Dedifferentiated amniotic fluid mesenchymal stem cell (primary cell): ENCODE measurements at regions not wholly inside any gene's neighbourhood (a gene's known extent, or its start where the extent isn't known, plus 50 kb on each side); places are given as distances from the start of the nearest gene placed in this dataset.

Experiments used
- DNase-seq: peaks from one replicate; pipeline ENCODE4 v3.0.0-alpha.2; 2016; ENCODE audit errors: extremely low spot score

DNA sequence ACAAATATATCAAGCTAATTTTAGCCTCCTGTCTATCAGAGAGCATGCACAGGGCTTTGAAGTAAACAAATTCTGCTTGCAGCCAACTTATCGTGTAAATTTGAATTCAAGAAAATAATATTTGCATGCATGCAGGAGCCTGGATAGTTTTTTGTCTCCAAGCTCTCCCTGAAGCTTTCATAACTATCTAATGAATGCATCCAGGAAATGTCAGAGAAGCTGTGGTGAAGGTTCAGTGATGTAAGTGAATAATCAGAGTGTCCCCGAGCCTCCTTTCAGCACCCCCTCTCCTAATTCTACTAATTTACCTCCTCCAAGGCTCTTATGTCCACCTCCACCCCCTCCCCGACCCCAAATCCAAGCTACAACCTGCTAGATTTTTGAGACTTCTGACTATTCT lies 172.0 kb upstream of the ZNF32 start:
- no peak for DNase-seq

DNA sequence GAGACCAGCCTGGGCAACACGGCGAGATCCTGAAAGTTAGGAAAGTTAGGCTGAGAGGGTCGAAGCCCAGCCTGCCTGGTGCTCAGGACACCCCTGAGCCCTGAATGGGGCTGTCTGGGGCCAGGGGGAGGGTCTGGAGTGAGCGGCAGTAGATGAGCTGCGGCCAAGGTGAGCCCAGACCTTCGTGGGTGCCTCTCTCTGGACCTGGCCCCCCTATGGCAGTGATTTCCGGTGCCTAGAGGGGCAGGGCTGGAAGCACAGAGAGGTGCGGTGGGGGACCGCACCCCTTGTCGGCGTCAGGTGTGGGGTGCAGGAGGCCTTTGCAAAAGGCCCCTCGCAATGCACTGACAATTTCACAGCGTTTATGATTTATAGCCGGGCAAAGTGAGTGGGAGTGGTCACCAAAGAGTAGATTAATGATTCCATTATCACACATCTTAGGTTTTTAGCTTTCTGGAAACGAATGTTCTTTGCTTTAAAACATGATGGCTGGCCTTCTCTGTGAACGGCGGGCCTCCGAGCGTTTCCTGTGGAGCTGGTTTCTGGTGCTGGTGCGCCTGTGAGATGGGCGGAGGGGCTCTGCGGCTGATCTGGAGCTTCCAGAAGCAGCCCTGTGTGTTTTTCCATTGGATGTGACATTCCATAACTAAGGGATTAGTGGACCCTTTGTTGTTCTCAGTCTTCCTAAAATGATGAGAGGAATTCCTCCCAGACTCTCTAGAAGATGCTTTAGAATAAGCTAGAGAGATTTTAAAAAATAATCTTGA lies 171.0 kb upstream of the ZNF32 start:
- no peak for DNase-seq

DNA sequence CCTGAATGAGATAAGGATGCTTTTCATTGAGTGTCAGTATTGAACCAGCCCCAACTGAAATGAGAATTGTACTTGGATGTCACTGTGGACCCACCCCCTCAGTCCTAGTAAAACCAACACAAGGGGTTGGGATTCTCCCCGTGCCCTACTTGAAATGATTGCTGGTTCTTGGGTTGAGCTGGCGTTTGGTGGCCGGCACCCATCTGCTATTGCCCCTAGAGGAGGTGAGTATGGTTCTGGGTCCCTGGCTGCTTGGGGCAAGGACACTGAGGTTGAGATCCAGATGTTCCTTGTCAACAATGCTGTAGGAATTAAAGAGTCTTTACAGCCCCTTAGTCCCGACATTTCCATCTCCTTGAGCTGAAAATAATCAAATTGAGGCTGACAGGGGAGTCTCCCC lies 170.0 kb upstream of the ZNF32 start:
- DNase-seq = no peak

DNA sequence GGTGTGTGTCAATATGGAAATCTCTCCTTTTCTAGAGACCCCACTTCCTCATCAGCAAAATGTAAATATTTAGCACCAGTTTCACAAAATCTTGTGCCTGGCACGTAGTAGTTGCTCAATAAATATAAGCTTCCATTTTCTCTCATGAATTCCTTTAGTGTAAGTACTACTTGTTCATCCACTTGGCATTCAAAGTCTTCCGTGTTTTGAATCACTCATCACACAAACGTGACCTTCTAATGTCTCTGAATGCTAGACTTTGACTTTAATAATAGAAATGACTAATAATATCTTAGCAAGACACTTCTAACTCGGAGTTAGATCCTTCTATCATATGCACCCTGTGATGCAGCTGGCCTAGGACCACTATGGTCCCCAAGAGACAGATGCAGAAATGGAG lies 168.7 kb upstream of the ZNF32 start:
- DNase-seq = no peak

DNA sequence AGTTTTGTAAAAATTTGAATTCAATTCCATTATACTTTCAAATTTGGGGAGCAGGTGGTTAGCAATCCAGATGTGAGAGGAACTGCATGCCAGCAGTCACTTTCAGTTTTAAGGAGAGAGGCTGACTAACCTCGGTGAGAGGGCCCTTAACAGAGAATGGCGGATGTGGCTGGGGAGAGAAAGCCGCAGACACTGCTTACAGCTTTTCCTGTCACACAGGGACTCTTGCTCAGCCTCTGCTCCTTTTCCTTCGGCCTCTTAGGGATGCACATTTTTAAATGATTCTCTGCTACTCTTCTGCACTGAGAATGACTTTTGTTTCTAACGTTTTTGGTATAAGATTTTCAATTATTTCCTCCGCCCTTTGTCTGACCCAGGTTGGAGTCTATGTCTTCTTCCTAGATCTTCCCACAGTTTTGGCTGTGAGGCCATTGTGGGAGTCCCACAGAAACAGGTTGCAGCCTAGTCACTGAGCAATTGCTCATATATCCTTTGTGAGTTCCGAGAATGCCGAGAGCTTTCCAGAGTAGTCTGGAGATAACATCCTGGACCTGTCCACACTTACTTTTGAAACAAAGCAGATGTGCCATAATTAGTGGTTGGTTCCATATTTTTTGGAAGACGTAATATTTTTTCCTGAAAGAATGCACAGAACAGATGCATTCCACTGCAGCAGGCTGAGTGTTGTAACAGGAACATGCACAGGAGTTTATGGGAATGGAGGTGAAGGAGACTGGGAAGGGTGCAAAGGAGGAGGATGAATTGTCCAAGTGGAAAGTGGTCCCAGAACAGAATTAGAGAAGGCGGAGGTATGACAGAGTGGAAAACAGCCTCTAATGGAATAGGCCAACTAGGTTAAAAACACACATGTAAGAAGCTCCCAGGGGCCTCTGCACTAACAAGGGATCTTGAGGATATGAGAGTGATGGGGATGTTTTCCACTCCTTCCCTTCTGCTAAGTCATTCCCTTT lies 168.0 kb upstream of the ZNF32 start:
- DNase-seq = peak; percentile 68

DNA sequence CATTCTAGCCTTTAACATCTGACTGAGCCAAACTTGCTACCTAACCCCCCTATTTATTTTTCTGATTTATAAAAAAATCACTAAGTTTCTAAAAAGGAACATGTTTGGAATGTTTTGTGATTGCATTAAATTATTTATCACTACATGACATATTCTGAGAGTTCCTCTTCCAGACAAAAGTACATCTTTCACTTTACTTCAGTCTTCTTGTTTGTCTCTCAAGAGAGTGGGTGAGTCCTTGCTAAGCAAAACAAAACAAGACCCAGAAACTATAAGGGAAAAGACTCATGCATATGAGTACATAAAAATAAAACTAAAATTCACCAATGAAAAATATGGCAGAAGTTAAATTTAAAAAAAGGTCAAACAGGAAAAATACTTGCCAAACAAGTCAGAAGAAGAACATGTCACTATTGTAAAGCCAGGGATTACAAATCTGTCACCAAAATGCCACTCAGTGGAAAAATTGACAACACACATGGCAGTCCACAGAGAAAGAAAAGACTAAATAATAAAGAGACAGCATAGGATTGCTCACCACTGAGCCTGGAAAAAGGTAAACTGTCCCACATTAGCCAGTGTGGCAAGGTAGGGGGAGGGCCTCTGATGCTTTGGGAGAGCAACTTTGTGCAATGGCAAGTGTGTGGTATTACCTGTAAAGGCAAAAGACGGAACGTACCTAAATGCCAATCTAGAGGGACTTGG lies 166.7 kb upstream of the ZNF32 start:
- DNase-seq = no peak

DNA sequence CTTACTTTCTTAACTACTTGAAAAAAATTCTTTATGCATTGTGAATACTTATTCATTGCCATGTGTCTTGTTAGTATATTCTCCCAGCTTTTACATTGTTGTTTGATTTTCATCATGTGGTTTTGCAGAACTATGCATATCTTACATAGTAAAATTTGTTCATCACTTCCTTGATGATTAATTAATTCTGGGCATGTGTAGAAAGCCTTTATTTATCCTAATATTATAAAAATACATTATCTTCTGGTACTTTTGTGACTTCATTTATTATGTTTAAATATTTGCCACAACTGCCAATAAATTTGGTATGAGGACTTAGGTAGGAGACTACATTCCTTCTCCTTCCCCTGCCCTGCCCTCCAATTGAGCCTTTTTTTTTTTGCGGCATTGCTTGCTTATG lies 166.0 kb upstream of the ZNF32 start:
- no peak for DNase-seq

DNA sequence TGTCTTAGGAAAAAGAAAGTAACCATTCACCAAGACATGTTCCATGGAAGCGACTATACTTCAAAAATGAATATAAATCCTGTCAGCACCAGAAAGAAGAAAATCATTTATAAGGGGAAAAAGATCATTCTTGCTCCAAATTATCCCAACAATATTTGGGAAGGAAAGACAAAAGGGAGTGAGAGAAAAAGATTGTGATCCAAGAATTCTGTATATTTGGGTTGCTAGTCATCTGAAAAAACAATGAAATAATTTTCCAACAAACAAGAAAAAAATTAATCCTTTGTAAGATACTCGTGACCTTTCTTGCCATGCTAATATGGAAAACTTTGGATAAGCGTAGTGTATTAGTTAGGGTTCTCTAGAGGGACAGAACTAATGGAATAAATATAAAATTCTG lies 163.2 kb upstream of the ZNF32 start:
- no peak for DNase-seq

DNA sequence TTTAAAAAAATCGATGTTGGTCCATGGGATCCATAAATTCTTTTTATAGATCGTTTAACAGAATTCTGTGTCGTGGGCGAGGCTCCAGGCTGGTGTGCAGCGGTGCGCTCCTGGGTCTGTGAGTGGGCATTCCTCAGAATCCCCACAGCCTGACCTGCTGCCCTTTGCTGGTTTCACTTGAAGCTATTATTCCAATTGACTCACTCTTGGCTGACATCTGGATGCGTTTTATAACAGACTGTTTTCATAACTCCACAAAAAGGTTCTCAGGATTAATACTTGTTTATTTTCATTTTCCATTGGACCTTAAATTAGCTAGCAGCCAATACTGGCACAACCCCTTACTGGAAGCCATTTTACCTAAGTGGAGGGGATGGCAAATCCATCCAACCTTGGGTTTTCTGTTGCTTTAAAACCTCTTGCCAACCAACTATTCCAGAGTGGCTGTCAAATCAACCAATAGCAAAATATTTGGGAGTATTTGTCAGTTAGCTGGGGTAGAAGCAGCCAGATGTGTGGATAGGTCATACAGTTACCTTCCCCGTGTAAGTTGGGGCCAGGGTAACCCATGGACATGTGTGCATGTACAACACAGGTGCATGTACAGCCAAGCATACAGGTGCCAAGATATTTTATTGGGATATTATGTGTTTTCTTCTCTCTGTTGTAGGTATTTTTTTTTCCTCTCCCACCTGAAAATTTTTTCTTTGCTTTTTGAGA lies 160.7 kb upstream of the ZNF32 start:
- peak; percentile 93 for DNase-seq

DNA sequence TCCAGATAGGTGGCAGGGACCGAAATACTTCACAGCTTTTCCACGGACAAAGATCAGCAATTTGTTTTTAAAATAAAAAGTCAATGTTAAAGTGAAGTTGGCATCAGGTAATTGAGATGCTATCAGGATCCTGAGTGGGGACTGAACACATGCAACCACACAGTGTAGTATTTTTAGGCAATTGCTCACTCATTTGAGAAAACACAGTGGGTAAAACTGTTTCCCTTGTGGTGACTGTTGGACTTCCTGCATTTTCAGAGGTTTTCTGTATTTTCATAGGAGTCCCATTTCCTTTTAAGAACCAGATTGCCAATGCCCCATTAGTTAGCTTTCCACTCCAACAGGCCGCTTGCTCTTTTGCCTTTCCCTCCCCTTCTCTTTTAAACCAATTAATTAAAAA lies 159.5 kb upstream of the ZNF32 start:
- DNase-seq = no peak

DNA sequence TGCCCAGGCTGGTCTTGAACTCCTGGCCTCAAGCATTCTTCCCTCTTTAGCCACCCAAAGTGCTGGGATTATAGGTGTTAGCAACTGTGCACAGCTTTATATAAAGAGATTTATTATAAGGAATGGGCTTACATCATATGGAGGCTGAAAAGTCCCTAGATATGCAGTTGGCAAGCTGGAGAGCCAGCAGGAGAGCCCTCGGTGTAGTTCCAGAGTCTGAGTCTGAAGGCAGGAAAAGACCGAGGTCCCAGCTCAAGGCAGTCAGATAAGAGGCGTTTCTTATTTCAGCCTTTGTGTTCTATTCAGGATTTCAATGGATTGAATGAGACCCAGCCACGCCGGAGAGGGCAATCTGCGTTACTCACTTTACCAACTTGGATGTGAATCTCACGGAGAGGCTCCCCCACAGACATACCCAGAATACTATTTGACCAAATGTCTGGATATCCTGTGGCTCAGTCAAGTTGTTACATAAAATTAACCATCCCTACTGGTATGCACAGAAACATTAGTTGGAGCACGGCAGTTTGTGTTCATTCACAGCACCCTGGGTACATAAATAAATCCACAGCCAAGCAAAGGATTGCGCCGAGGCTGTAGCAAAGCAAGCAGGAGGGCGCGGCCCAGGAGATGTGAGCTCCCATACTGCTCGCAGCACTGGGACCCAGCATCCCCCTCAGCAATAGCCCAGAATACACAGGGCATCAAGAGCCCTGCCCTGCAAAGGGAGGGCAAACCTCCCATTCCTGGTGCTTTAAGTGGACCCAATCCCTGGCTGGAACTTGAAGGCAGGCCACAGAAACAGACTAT lies 158.4 kb upstream of the ZNF32 start:
- no peak for DNase-seq

DNA sequence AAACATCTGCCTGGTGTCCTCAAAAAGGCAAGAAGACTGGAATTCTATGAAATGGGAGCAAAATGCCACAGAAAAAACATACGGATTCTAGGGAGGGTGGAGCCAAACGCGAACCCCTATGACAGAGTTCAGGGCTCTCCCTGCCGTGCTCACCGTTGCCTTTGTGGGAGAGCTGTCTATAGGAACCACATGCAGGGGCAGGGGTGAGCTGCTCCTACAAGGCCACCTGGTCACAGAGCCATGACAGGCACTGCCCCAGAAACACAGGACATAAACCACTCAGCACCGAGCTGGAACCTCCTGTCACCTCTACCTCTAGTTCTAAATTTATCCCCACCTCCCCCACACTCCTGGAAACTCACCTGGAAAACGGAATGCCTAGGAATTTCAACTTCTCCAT lies 155.1 kb upstream of the ZNF32 start:
- no peak for DNase-seq

DNA sequence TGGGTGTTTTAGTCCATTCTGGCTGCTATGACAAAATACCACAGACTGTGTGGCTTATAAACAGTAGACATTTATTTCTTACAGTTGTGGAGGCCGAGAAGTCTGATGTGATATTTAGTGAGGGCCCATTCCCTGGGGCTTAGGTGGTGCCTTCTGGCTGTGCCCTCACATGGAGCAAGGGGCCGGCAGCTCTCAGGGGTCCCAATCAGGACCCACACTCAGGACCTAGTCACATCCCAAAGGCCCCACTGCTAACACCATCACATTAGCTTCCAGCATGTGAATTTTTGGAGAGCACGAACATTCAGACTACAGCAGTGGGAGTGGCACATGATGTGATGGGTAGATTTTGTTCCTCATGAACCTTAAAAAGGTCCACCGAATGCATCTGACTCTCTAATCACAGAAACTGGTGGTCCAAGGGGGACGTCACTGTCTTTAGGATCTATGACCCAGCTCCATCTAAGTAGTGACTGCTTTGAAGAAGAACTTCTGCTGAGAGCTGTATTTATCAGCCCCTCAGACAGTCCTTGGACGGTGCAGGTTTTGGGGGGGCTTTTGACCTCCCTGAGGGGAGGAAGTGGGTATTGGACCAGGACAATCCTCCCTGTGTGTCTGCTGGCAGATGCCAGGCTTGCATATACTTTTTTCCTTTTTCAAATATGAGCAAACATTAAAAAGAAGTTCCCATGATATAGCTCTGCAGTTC lies 154.5 kb upstream of the ZNF32 start:
- DNase-seq = no peak

DNA sequence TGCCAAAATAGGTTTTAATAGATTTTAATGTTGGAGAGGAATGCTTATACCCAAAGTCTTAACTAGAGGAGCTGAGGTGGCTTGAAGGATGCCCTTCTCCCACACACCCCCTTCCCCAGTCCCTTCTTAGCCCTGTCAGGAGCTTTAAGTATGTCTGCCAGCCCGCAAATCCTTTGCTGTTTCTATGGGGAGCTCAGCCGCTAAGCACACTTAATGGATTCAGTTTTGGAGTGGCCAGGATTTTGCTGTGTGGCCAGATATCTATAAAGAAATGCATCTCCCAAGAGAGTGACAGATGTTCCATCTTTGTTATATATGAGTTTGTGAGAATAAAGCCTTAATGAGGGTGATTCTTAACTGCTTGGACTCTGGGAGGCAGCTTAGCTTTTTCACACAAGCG lies 152.9 kb upstream of the ZNF32 start:
- DNase-seq = no peak

DNA sequence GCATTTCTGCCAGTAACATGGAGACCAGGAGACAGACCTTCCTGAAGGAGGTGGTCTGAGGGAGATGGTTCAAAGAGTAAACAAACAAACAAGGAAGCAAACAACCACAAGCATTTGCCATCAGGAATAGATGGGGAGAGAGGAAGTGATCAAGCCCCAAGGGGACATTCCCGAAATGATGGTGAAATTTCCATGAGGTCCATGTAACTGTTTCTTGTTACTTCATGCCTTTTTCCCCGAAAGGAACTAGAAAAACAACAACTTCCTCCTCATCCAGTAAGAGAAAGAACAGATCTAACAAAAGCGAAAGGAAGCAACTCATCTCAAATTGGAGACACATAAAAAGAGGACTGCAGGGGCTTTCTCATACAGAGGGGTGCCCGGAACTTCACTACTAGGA lies 152.5 kb upstream of the ZNF32 start:
- no peak for DNase-seq

DNA sequence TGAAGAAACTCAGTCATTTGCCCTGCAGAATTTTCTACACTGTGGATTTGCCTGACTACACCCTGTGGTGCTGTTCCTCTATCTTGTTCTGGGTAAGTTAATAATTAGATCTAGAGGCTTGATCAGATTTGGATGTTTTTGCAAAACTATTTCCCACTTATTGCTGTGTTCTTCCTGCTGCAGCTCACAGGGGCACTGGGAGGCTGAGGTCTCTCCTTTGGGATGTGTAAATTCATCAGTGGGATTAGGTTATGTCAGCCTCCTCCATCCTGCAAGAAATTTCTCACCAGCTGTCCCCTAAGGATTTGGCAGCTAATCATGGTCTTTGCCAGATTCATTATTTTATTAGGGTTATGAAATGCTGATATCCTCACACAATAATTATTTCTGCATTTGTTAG lies 148.1 kb upstream of the ZNF32 start:
- DNase-seq = no peak

DNA sequence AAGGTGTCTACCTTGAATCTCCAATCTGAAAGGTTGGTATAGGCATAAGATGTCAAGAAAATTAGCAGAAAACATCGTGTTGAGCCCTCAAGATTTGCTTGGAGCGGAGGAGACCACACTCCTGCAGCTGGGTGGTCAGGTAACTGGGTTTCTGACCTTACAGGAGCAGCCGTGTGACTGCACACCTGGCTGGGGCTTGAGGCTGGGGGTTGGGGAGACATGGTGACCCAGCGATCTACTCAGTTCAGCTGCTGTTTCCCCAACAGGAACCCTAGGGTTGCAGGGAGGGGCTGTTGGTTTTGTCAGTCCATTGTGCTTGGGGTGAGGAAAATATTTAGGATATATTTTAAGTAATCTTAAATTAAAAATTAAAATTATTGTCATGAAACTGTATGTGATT lies 147.0 kb upstream of the ZNF32 start:
- no peak for DNase-seq

DNA sequence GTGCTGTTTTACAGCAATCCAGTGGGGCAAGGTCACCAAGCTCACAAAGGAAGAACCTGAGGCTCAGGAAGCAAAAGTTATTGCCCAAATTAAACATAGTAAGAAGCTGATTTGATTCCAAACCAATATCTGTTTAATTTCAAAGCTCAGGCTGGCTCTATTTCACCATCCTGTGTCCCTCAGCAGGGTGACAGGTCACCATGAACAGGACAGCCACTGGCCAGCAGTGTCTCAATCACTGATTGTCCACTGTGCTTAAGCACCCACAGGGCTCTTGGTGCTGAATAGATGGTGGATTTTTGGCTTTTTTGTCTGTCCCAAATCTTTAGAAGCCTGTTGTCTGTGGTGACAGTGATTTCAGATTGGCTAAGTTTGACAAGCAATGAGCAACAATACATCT lies 146.4 kb upstream of the ZNF32 start:
- no peak for DNase-seq

DNA sequence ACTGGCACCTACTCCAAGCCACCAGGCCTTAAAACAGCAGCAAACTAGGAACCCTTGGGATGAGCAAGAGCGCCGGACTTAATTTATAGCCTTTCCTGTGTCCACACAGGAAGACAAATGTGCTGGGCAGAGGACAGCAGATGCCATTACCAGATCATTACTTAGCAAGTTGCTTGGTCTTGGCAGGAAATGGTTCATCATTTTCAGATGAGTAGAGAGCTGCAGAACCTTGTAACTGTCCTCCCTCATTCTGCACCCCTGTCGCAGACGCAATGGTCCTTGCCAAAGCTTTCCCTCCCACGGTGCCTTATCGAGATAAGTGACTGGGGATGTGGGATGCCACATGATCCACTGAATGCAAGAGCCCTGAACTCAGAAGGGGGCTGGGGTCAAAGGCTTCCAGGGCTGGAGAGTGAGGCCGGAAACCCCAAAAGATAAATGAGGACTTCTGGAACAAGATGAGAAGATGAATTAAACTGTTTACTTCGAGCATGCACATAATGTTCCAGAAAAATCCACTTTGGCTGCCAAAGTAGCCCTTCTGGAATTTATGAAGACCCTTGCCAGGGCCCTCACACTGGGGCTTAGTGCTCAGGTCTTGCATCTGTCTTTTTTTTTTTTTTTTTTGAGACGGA lies 145.6 kb upstream of the ZNF32 start:
- no peak for DNase-seq

DNA sequence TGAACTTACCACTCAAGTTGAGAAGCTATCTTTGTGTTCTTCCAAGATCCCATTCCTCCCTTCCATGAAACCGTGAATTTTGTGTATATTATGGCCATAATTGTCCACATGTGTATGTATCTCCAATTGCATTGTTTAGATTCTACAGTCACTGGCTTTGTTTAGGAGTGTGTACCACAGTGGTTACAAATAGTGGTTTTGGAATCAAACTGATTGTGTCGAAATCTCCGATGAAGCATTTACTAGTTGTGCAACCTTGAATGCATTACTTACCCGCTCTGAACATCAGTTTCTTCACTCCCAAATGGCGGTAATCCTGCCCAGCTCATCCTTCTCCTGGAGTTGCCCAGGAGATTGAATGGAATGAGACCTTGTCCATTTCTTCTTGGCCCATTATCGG lies 145.0 kb upstream of the ZNF32 start:
- DNase-seq = peak; percentile 24
